HCT116 (cell line): ENCODE measurements at regions not wholly inside any gene's neighbourhood (a gene's known extent, or its start where the extent isn't known, plus 50 kb on each side); places are given as distances from the start of the nearest gene placed in this dataset.

ENCODE experiments used
- CBX3 ChIP-seq: IDR thresholded peaks from 2 replicates; pipeline ENCODE4 v1.6.1; 2012; ENCODE audit warnings: low read depth
- YY1 ChIP-seq: IDR thresholded peaks from 2 replicates; pipeline ENCODE4 v1.6.1; 2011; ENCODE audit warnings: low read length, low read depth, moderate library complexity, mild to moderate bottlenecking; ENCODE audit not compliant: insufficient replicate concordance; ENCODE audit errors: extremely low read depth
- TF ChIP-seq, protein P1 (sequence below): IDR thresholded peaks from 2 replicates; pipeline ENCODE4 v1.6.1; 2012
- TF ChIP-seq, protein P2 (sequence below), 3 experiments: fragments of 200-600 bp in 1 of 3; sonication (generic) in 1 of 3; IDR thresholded peaks in 2 of 3; conservative IDR thresholded peaks in 1 of 3; 2 replicates each; pipeline ENCODE4 v1.5.1; 2012 to 2017; ENCODE audit warnings: low read depth in 2 of 3, low read length in 2 of 3, antibody characterized with exemption in 1 of 3, borderline replicate concordance in 1 of 3, control low read depth in 1 of 3, mild to moderate bottlenecking in 1 of 3, mixed read lengths in 1 of 3, mixed run types in 1 of 3, moderate library complexity in 1 of 3; ENCODE audit not compliant: insufficient read depth in 1 of 3

DNA sequence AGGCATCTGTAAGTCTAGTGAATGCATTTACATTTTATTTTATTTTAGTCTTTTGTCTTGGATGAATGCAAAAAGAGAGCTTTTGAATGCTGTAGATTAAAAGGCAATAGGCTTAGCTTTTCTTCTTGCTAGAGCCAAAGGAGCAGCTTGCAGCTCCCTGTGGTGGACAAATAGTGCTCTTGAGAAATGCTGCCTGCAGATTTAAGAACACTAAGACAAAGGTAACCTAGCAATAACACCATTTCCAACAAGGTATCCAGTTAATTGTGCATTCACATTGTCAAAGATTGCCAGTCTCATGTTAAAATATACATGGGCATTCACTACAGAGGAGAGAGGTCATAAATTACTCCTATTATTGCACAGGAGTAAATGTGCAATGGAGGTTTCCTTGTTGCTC, 859.2 kb upstream of the PRKX start:
- TF ChIP-seq, protein P1, sequence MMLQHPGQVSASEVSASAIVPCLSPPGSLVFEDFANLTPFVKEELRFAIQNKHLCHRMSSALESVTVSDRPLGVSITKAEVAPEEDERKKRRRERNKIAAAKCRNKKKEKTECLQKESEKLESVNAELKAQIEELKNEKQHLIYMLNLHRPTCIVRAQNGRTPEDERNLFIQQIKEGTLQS = no peak
- TF ChIP-seq, protein P2, sequence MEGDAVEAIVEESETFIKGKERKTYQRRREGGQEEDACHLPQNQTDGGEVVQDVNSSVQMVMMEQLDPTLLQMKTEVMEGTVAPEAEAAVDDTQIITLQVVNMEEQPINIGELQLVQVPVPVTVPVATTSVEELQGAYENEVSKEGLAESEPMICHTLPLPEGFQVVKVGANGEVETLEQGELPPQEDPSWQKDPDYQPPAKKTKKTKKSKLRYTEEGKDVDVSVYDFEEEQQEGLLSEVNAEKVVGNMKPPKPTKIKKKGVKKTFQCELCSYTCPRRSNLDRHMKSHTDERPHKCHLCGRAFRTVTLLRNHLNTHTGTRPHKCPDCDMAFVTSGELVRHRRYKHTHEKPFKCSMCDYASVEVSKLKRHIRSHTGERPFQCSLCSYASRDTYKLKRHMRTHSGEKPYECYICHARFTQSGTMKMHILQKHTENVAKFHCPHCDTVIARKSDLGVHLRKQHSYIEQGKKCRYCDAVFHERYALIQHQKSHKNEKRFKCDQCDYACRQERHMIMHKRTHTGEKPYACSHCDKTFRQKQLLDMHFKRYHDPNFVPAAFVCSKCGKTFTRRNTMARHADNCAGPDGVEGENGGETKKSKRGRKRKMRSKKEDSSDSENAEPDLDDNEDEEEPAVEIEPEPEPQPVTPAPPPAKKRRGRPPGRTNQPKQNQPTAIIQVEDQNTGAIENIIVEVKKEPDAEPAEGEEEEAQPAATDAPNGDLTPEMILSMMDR (IDR thresholded peaks at IDR 0.05 in 2 of 3, conservative IDR thresholded peaks at IDR 0.05 in 1 of 3; ENCODE audit: borderline replicate concordance in 1 of 3, insufficient read depth in 1 of 3, low read depth in 2 of 3, low read length in 2 of 3) = no peak
- TF ChIP-seq YY1 (no peak), CBX3 (no peak)
